Adrenal gland (tissue), 9 donors: ENCODE measurements at regions not wholly inside any gene's neighbourhood (a gene's known extent, or its start where the extent isn't known, plus 50 kb on each side); places are given as distances from the start of the nearest gene placed in this dataset.

Source experiments
- DNase-seq, 7 donors: peaks; one replicate each; pipeline ENCODE4 v3.0.0-alpha.2; 2019 to 2020
- H3K27ac ChIP-seq, 5 donors: fragments of 200-600 bp; sonication (generic) in 4 of 5; 1 replicate in 3 of 5; 2 replicates in 2 of 5; pipeline versions ENCODE4 v1.5.1 to v1.8.0; 2016 to 2020; ENCODE audit warnings: mild to moderate bottlenecking in 1 of 5
- H3K27me3 ChIP-seq: fragments of 200-600 bp; 2 replicates; pipeline ENCODE4 v1.8.0; 2021
- H3K36me3 ChIP-seq, 2 donors: fragments of 200-600 bp; replicated peaks in 1 of 2; 1 replicate in 1 of 2; 2 replicates in 1 of 2; pipeline versions ENCODE4 v1.5.1 to v1.8.0; 2018 to 2022
- H3K4me1 ChIP-seq, 2 donors: fragments of 200-600 bp; replicated peaks in 1 of 2; 1 replicate in 1 of 2; 2 replicates in 1 of 2; pipeline versions ENCODE4 v1.5.1 to v1.8.0; 2018 to 2021
- H3K4me3 ChIP-seq, 4 donors: fragments of 200-600 bp; sonication (generic) in 3 of 4; one replicate each; pipeline ENCODE4 v1.5.1; 2016 to 2018
- H3K9me3 ChIP-seq, 3 donors: fragments of 200-600 bp; sonication (generic) in 1 of 3; replicated peaks in 1 of 3; 1 replicate in 2 of 3; 2 replicates in 1 of 3; pipeline versions ENCODE4 v1.5.1 to v1.8.0; 2016 to 2021
- POLR2A ChIP-seq, 2 donors: fragments of 450-650 bp; IDR thresholded peaks; one replicate each; pipeline ENCODE4 v1.6.1; 2017; ENCODE audit warnings: antibody characterized with exemption in 2 of 2, mild to moderate bottlenecking in 2 of 2, moderate library complexity in 1 of 2
- WGBS, 4 donors: extraction: QIAGEN DNeasy Blood & Tissue Kit in 2 of 4; methylation state at CpG; one replicate each; pipeline versions ENCODE4 v1.1.5 to v1.1.7; 2013 to 2017; 5-methylcytosine and 5-hydroxymethylcytosine counted together
- intact Hi-C, 2 donors: fragments of 100-400 bp; cut with DNase I; formaldehyde crosslinking; loops; one replicate each; pipeline versions ENCODE4 v1.14.1 to v1.15.0; 2022 to 2023
- TF ChIP-seq, protein P1 (sequence below), 6 experiments: fragments of 450-650 bp in 4 of 6; fragments of 200-600 bp in 2 of 6; sonication (generic) in 1 of 6; IDR thresholded peaks; 1 replicate in 5 of 6; 2 replicates in 1 of 6; pipeline versions ENCODE4 v1.5.1 to v1.8.0; 2016 to 2021; ENCODE audit warnings: antibody characterized with exemption in 6 of 6, mild to moderate bottlenecking in 2 of 6, moderate library complexity in 1 of 6
- donor health status: healthy with polysubstance abuse.
- donor health status: Bipolar disorder and iron deficiency.
- donor health status: DM: yes; HTN: yes; CAD: no.
- donor health status: DM: no; HTN: no; CAD: no.
- donor health status: DM: no; HTN: no; CAD: no.

DNA sequence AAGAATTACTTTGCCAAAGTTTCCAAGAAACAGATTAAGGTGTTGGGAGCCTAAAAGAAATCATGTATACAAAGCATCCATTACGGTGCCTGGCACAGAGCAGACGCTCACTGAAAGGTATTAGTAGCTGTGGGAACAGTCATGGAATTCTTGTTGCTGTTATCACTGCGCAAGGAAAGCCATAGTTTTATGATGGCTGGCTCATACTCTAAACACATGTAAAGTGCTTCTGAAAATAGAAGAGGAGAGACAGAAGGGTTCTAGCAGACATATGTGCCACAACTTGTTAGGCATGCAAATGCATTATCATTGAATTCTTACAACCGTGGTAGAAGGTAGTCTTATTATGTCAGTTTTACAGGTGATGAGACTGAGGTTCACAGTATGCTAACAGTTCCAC, 112.4 kb downstream of the TENT5A start:
- 90 to 98% (median 96%) methylated on average over 4 of the region's 4 CpGs for WGBS, 4 donors
- no peak overlapping the region for H3K27ac ChIP-seq
- no peaks in the 10 kb centered on the region for H3K4me1 ChIP-seq
- H3K4me3 ChIP-seq: no peak overlapping the region
- TF ChIP-seq, protein P1, sequence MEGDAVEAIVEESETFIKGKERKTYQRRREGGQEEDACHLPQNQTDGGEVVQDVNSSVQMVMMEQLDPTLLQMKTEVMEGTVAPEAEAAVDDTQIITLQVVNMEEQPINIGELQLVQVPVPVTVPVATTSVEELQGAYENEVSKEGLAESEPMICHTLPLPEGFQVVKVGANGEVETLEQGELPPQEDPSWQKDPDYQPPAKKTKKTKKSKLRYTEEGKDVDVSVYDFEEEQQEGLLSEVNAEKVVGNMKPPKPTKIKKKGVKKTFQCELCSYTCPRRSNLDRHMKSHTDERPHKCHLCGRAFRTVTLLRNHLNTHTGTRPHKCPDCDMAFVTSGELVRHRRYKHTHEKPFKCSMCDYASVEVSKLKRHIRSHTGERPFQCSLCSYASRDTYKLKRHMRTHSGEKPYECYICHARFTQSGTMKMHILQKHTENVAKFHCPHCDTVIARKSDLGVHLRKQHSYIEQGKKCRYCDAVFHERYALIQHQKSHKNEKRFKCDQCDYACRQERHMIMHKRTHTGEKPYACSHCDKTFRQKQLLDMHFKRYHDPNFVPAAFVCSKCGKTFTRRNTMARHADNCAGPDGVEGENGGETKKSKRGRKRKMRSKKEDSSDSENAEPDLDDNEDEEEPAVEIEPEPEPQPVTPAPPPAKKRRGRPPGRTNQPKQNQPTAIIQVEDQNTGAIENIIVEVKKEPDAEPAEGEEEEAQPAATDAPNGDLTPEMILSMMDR (IDR thresholded peaks at IDR 0.05): no peak
- TF ChIP-seq POLR2A (IDR thresholded peaks at IDR 0.05): no peak
- no peaks in the 10 kb centered on the region for H3K36me3 ChIP-seq
- DNase-seq: no peak
- intact Hi-C loops: no loop called here
- H3K9me3 ChIP-seq: no peaks in the 10 kb centered on the region
- no peaks in the 10 kb centered on the region for H3K27me3 ChIP-seq

DNA sequence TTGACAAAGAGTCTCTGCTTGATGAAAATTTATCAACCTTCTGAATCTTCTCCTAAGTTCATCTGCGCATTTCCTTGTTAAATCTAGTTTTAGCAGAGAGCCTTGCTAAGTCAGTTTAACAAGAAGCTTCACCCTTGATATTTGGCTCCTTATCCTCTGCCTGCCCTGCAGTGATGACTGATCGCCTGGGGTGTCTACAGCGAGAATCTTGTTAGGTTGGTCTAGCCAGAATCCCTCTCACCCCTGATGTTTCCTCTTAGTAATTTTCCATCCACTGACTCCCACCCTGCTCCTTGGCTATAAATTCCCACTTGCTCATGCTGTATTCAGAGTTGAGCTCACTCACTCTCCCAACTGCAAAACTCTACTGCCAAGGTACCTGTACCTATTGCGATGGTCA, 114.1 kb downstream of the TENT5A start:
- intact Hi-C loops: no loop called here
- Histone ChIP-seq H3K27me3 (no peaks in the 10 kb centered on the region), H3K4me1 (no peaks in the 10 kb centered on the region), H3K27ac (no peak overlapping the region), H3K9me3 (no peaks in the 10 kb centered on the region), H3K4me3 (no peak overlapping the region), H3K36me3 (no peaks in the 10 kb centered on the region)
- no peak for DNase-seq
- TF ChIP-seq POLR2A (IDR thresholded peaks at IDR 0.05): no peak
- TF ChIP-seq, protein P1 (IDR thresholded peaks at IDR 0.05): no peak
- 83 to 93% (median 89%) methylated on average over 4 of the region's 4 CpGs for WGBS, 4 donors

DNA sequence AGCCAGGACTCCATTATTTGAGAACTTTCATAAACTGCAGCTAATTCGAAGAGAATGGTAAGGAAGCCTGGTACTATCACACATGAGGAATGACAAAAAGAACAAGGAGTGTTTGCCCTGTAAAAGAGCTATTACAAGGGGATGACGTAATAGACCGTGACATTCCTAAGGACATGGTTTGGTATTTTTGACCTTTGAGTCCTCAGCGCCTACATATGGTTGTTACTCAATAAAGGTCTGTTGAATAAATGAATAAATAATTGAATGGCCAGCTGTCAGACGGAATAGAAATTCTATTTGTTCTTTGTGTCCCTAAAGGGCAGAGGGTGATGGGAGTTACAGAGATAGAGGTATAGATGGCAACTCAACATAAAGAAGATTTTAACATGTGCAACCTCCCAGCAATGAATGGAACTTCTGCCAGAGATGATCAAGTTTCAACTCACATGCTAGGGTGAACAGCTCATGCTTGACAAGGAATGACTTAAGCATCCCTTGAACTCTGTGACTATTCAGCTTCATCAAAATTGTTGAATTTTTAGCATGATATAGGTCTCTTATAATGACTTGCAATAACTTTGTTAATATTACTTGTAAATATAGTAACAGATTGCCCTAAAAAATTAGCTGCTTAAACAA, 115.4 kb downstream of the TENT5A start:
- no peaks in the 10 kb centered on the region for H3K4me1 ChIP-seq
- intact Hi-C loops: no loop called here
- no peak overlapping the region for H3K27ac ChIP-seq
- H3K4me3 ChIP-seq: no peak overlapping the region
- DNase-seq: no peak
- no peaks in the 10 kb centered on the region for H3K36me3 ChIP-seq
- WGBS, 4 donors: 82 to 88% (median 85%) methylated on average over 5 of the region's 5 CpGs
- no peak for TF ChIP-seq POLR2A (IDR thresholded peaks at IDR 0.05)
- TF ChIP-seq, protein P1 (IDR thresholded peaks at IDR 0.05): no peak
- H3K9me3 ChIP-seq: no peaks in the 10 kb centered on the region
- no peaks in the 10 kb centered on the region for H3K27me3 ChIP-seq

DNA sequence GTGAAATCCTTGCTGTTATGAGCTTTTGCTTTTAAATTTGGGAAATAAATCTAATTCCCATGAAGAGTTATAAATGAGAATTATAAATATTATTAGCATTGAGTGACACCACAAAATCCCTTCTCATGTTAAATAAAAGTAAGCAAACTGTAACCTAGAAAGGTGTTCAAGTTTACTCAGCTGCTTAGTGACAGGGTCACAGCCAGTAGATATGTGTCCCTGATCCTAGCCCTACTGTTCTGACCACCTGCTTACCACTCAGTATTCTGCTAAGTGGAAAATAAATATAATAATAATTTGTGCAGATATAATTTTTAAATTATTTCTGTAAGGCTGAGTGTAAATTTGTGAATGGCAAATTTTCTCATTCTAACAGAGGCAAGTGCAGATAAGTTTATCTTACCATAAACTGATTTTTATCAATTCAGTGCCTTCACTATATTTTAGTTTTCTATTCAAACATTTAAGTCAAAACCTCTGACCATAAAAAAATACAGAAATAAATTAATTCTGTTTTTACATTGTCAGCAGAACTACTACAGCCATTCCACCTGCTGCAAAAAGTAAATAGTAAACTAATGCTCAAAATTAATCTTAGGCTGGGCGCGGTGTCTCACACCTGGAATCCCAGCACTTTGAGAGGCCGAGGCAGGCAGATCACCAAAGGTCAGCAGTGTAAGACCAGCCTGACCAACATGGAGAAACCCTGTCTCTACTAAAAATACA, 118.2 kb downstream of the TENT5A start:
- H3K36me3 ChIP-seq: no peaks in the 10 kb centered on the region
- no peak for TF ChIP-seq POLR2A (IDR thresholded peaks at IDR 0.05)
- TF ChIP-seq, protein P1 (IDR thresholded peaks at IDR 0.05): no peak
- no peak overlapping the region for H3K27ac ChIP-seq
- H3K27me3 ChIP-seq: no peaks in the 10 kb centered on the region
- H3K4me3 ChIP-seq: no peak overlapping the region
- intact Hi-C loops: no loop called here
- DNase-seq: no peak
- H3K4me1 ChIP-seq: no peaks in the 10 kb centered on the region
- H3K9me3 ChIP-seq: peaks cover 0 to 19% (median 4%) of the 10 kb centered on the region in 3 donors
- WGBS, 4 donors: 90 to 98% (median 91%) methylated on average over 3 of the region's 3 CpGs
